NT2/D1 (cell line): ENCODE measurements at regions not wholly inside any gene's neighbourhood (a gene's known extent, or its start where the extent isn't known, plus 50 kb on each side); places are given as distances from the start of the nearest gene placed in this dataset.

ENCODE experiments used
- SUZ12 ChIP-seq: IDR thresholded peaks from 2 replicates; pipeline ENCODE4 v1.6.1; 2011; ENCODE audit not compliant: insufficient read length, insufficient read depth; ENCODE audit errors: extremely low read depth
- YY1 ChIP-seq: IDR thresholded peaks from 2 replicates; pipeline ENCODE4 v1.6.1; 2011; ENCODE audit not compliant: insufficient read length, insufficient read depth

DNA sequence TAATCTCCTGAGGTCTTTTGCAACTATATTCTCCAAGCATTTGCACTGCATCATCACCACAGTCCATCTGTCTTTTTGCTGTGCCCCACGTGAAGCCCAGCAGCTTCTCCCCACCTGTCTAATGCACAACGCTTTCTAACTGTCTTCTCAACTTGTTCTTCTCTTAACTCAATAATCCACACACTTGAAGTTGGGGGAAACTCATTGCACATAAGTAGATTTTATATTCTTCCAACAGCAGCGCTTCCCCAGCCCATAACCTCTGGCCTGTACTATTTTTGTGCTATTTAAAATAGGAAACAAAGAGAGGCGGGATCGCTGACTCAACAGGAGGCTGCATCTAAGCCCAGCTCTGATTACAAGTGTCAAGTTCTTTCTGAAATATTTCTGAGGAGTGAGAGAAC is 226.7 kb downstream of the GXYLT1 start:
- TF ChIP-seq YY1 (no peak), SUZ12 (no peak)
